ENCODE measurements at regions not wholly inside any gene's neighbourhood (a gene's known extent, or its start where the extent isn't known, plus 50 kb on each side); places are given as distances from the start of the nearest gene placed in this dataset.

DNA sequence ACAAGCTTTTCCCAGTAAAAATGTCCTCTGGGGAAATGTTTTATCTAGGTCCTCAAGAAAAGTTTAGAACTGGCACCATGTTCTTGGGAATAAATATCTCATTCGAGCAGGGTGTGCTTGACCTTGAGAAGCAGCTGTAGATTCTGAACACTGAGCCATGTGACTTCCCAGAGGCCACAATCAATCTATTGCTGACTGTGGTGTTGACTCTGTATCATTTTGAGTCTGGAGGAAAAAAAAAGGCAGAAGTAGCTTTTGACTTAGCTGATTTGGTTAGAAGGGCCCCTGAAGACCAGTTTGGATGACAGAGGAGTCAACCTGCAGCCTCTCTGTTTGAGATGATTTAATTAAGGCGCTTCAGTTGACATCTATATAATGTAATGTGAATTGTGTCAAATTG, 592.4 kb upstream of the SEL1L start:
- no peaks in the 10 kb centered on the region for H3K36me3 Mint-ChIP-seq (ENCODE audit: low read depth)
- H3K4me1 Mint-ChIP-seq (ENCODE audit: low read depth) = no peaks in the 10 kb centered on the region
- no peaks in the 10 kb centered on the region for H3K27me3 Mint-ChIP-seq (ENCODE audit: low read depth)
- peaks cover 8% of the 10 kb centered on the region for H3K9me3 Mint-ChIP-seq
- no peak overlapping the region for H3K27ac Mint-ChIP-seq
- no peak overlapping the region for H3K4me3 Mint-ChIP-seq

DNA sequence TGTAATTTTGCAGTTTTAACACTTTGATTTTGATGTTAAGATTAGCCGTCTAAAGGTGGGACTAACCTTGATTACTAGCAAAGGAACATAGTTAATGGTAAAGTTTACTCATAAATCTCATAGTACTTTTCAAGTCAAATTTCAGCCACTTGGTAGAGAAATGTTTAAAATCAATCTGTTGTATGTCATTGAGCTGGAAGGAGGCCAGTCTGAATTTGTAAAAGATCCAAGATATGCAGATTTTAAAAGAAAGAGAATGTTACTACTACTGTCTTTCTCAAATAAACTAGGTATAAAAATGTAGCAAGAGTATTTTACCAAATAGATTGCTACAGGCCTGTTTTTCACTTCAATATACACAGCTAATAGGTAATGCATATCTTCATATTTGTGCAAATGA, 600.8 kb upstream of the SEL1L start:
- Mint-ChIP-seq H3K4me3 (no peak overlapping the region), H3K4me1 (ENCODE audit: low read depth) (no peaks in the 10 kb centered on the region), H3K27me3 (ENCODE audit: low read depth) (no peaks in the 10 kb centered on the region), H3K9me3 (peaks cover 7% of the 10 kb centered on the region), H3K27ac (no peak overlapping the region), H3K36me3 (ENCODE audit: low read depth) (no peaks in the 10 kb centered on the region)

DNA sequence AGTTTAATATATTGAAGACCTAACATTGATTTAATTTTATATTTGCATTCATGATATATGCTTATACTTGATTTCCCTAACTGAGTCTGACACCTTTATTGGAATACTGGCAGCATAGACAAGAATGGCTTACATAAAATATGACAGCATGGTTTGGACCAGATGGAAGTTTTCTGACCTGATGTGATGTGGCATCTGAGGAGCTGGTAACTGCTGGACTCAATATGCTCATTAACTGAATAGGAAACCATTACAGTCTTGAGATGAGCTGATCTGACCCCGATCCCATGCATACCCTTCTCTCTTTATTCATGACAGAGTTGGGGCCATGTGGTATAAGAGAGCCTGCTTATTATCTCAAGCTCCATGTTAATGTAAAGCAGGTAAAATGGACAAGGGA, 604.8 kb upstream of the SEL1L start:
- H3K27me3 Mint-ChIP-seq (ENCODE audit: low read depth) = no peaks in the 10 kb centered on the region
- no peak overlapping the region for H3K27ac Mint-ChIP-seq
- H3K36me3 Mint-ChIP-seq (ENCODE audit: low read depth) = no peaks in the 10 kb centered on the region
- no peak overlapping the region for H3K4me3 Mint-ChIP-seq
- peaks cover 2% of the 10 kb centered on the region for H3K9me3 Mint-ChIP-seq
- H3K4me1 Mint-ChIP-seq (ENCODE audit: low read depth) = no peaks in the 10 kb centered on the region

DNA sequence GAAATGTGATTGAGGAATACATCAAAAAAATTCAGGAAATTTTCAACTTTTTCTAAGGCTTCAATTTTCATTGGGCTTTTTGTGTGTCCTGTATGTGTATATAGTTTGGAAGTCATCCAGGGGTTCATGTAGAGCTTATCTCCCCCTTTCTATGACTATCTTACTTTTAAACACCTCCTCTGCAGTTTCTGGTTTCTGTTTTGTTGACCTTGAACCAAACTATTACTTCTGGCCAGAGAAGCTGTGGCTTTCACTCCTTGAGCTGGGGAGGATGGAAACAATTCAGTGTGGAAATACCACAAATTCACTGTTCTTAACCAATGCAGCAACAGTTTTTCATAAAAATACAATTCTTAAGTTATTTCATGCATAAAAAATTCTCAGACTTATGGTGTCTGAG, 613.2 kb upstream of the SEL1L start:
- Mint-ChIP-seq H3K4me3 (no peak overlapping the region), H3K36me3 (ENCODE audit: low read depth) (no peaks in the 10 kb centered on the region), H3K27ac (no peak overlapping the region), H3K9me3 (no peaks in the 10 kb centered on the region), H3K4me1 (ENCODE audit: low read depth) (no peaks in the 10 kb centered on the region), H3K27me3 (ENCODE audit: low read depth) (no peaks in the 10 kb centered on the region)

DNA sequence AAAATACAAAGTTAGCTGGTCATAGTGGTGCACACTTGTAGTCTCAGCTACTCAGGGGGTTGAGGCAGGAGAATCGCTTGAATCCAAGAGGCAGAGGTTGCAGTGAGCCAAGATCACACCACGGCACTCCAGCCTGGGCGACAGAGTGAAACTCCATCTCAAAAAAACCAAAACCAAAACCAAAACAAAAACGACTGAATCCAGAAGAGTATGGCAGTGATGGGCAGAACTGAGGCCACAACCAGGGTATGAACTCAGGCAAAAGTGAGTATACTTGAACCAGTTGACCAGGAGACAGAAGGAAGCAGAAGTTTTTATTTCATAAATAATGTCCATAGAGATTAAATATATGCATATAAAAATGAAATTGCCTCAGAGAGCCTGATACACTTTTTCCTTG, 620.0 kb upstream of the SEL1L start:
- H3K27ac Mint-ChIP-seq = no peak overlapping the region
- no peaks in the 10 kb centered on the region for H3K27me3 Mint-ChIP-seq (ENCODE audit: low read depth)
- no peaks in the 10 kb centered on the region for H3K4me1 Mint-ChIP-seq (ENCODE audit: low read depth)
- H3K4me3 Mint-ChIP-seq = no peak overlapping the region
- no peaks in the 10 kb centered on the region for H3K9me3 Mint-ChIP-seq
- H3K36me3 Mint-ChIP-seq (ENCODE audit: low read depth) = no peaks in the 10 kb centered on the region

DNA sequence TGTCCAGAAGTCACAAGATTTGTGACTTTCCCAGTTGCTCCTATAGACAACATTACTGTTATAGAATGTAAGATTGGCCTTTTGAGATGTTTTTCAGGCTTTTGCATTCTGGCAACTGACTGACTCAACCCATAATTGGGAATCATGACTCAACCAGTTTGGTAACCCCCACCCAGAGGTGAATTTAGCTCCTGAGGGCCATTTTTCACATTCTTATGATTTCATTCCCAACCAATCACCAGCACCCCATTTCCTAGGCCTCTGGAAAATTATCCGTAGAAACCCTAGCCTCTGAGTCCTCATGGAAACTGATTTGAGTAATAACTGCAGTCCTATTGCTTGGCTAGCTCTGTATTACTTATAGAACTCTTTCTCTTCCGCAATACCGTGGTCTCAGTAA, 626.0 kb upstream of the SEL1L start:
- no peaks in the 10 kb centered on the region for H3K36me3 Mint-ChIP-seq (ENCODE audit: low read depth)

DNA sequence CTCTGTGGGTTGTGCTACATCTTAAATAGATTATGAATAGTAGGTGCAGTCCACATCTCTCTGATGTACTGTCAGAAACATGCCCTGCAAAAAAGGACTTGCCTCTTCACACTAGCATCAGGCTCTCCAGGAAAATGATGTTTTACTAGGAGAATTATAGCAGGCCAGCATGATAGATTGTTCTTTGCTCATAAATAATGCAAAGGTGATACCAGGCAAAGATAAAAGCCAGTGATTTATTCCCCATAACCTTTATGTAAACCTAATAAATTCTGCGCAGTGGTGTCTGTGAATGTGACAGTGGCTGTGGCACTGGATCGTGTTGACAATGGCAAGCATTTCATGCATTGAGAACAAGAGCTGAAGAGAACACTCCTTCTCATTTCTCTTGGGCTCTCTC, 646.5 kb upstream of the SEL1L start:
- Mint-ChIP-seq H3K27ac (no peak overlapping the region), H3K27me3 (ENCODE audit: low read depth) (no peaks in the 10 kb centered on the region), H3K9me3 (peaks cover 17% of the 10 kb centered on the region), H3K4me1 (ENCODE audit: low read depth) (no peaks in the 10 kb centered on the region), H3K36me3 (ENCODE audit: low read depth) (no peaks in the 10 kb centered on the region), H3K4me3 (no peak overlapping the region)

More for the DNA sequence above, 626.0 kb upstream of the SEL1L start:
- Mint-ChIP-seq H3K27me3 (ENCODE audit: low read depth) (no peaks in the 10 kb centered on the region), H3K4me1 (ENCODE audit: low read depth) (no peaks in the 10 kb centered on the region), H3K9me3 (peaks cover 17% of the 10 kb centered on the region), H3K27ac (no peak overlapping the region), H3K4me3 (no peak overlapping the region)

DNA sequence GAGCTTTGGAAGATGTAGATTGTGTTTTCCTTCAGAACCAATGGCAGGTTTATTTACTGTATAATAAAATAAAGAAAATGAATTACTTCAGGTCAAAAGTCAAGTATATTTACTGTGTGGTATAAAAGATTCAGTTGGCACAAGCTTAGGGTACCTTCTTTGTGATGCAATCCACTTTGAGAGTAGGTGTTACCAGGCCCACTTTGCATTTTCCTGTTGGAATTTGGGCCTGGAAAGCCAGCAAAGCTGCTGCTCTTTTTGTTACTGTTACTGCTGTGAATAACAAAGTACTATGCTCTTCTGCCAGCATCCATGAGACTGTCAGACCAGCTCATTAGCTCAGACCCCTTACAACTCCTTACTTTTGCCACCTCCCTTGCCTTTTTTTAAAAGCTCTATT, 649.0 kb upstream of the SEL1L start:
- H3K9me3 Mint-ChIP-seq = peaks cover 17% of the 10 kb centered on the region
- H3K4me3 Mint-ChIP-seq = no peak overlapping the region
- no peak overlapping the region for H3K27ac Mint-ChIP-seq
- H3K36me3 Mint-ChIP-seq (ENCODE audit: low read depth) = no peaks in the 10 kb centered on the region
- H3K4me1 Mint-ChIP-seq (ENCODE audit: low read depth) = no peaks in the 10 kb centered on the region
- no peaks in the 10 kb centered on the region for H3K27me3 Mint-ChIP-seq (ENCODE audit: low read depth)

DNA sequence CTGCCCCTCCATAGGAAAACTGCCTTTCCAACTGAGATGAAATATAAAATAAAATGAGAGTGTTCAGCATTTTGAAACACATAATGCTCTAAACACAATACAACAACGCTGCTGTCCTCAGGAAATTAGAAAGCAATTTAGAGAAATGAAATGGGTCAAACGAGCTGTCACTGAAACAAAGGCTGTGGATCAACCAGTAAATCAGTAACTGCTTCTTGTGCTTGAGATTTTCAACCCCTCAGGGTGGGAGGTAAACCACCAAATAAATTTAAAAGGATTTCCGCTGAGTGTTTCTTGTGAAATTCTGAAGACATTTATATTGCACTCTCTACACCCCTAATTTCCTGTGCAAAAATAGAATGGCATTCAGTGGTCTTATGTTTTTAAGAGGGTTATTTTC, 657.1 kb upstream of the SEL1L start:
- no peaks in the 10 kb centered on the region for H3K27me3 Mint-ChIP-seq (ENCODE audit: low read depth)
- H3K36me3 Mint-ChIP-seq (ENCODE audit: low read depth) = no peaks in the 10 kb centered on the region
- no peaks in the 10 kb centered on the region for H3K4me1 Mint-ChIP-seq (ENCODE audit: low read depth)
- H3K27ac Mint-ChIP-seq = no peak overlapping the region
- H3K4me3 Mint-ChIP-seq = no peak overlapping the region
- peaks cover 7% of the 10 kb centered on the region for H3K9me3 Mint-ChIP-seq

DNA sequence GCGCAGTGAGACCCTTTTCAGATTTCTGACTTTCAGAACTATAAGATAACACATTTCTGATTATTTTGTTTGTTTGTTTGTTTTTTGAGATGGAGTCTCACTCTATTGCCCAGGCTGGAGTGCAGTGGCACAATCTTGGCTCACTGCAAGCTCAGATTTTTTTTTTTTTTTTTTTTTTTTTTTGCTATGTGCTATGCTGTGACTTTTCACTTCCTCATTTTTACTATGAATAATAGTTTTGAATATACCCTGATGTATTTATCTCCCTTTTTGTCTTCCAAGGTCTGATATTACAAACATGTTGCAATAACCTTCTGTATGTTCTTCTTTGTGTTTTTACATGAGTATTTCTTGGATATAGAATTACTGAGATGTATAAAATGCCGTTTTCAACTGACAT, 658.7 kb upstream of the SEL1L start:
- Mint-ChIP-seq H3K27me3 (ENCODE audit: low read depth) (no peaks in the 10 kb centered on the region), H3K4me3 (no peak overlapping the region), H3K27ac (no peak overlapping the region)

DNA sequence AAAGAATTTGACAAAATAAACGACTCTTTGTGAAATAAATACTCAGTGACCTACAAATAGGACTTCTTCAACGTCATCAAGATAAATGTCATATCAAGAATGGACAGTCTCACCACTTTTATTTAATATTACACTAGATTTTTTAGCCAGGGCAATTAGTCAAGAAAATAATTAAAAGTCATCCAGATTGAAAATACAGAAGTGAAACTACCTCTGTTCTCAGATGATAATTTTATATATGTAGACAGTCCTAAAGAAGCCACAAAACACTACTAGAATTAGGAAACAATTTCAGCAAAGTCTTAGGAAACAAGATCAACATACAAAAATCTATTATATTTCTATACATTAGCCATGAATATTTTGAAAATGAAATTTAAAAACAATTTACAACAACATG, 689.6 kb upstream of the SEL1L start:
- H3K4me1 Mint-ChIP-seq (ENCODE audit: low read depth) = no peaks in the 10 kb centered on the region
- H3K27me3 Mint-ChIP-seq (ENCODE audit: low read depth) = no peaks in the 10 kb centered on the region
- H3K36me3 Mint-ChIP-seq (ENCODE audit: low read depth) = no peaks in the 10 kb centered on the region
- H3K9me3 Mint-ChIP-seq = peaks cover 21% of the 10 kb centered on the region
- H3K27ac Mint-ChIP-seq = no peak overlapping the region
- H3K4me3 Mint-ChIP-seq = no peak overlapping the region

More for the DNA sequence above, 658.7 kb upstream of the SEL1L start:
- Mint-ChIP-seq H3K4me1 (ENCODE audit: low read depth) (no peaks in the 10 kb centered on the region), H3K36me3 (ENCODE audit: low read depth) (no peaks in the 10 kb centered on the region), H3K9me3 (peaks cover 11% of the 10 kb centered on the region)

DNA sequence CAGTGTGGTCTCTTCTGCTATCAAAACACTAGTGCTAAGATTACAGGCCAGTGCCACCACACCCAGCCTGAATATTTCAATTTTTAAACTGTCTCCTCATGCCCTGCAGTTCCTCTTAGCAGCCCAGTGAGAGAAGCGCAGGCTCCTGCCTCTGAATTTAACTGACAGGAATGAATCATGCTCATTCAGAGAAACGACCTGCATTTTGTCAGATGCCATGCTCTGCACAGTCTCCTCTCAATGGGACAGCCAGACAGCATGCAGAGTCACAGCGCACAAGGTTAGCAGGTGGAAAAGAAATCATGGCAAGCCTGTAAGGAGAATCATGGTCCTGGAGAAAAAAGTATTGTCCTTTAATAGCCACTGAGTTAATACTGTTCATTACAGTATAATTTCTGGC, 691.0 kb upstream of the SEL1L start:
- Mint-ChIP-seq H3K4me1 (ENCODE audit: low read depth) (no peaks in the 10 kb centered on the region), H3K36me3 (ENCODE audit: low read depth) (no peaks in the 10 kb centered on the region), H3K27ac (no peak overlapping the region), H3K27me3 (ENCODE audit: low read depth) (no peaks in the 10 kb centered on the region), H3K4me3 (no peak overlapping the region), H3K9me3 (peaks cover 21% of the 10 kb centered on the region)

DNA sequence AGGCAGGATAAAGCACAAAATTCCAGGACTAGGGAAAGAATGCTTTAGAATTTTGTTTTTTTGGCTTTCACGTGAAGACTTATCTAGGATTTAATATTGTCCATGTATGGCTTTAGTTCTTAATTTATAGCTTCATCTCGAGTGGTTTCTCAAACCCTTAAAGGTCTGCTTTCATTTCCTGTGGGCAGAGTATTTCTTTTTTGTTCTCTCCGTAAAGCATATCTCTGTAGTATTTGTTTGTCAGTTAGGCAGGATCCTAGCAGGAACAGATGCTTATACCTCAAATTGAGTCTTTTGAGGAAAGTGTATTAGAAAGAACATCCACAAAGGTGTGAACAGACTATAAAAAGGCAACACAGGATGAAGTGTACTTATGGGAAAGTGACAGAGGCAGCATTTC, 697.1 kb upstream of the SEL1L start:
- Mint-ChIP-seq H3K27ac (no peak overlapping the region), H3K36me3 (ENCODE audit: low read depth) (no peaks in the 10 kb centered on the region), H3K27me3 (ENCODE audit: low read depth) (no peaks in the 10 kb centered on the region), H3K9me3 (peaks cover 13% of the 10 kb centered on the region), H3K4me3 (no peak overlapping the region), H3K4me1 (ENCODE audit: low read depth) (no peaks in the 10 kb centered on the region)

DNA sequence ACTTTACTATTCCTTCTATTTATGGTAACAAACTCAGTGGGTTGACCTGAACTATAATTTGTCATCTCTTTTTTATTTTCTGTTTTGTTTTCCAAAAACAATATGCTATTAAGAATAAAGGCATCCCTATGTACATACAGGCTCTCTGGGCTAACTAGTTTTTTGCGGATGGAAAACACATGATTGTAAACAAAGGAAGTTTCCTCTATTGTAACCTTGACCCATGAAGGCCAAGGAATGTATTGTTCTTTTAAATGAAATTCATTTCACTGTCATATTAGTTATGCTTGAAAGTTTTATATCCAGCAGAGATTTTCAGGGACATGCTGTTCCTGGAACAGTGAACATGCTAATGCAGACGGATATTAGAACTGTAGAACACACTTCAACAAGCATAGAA, 705.0 kb upstream of the SEL1L start:
- Mint-ChIP-seq H3K36me3 (ENCODE audit: low read depth) (no peaks in the 10 kb centered on the region), H3K4me3 (no peak overlapping the region), H3K27me3 (ENCODE audit: low read depth) (no peaks in the 10 kb centered on the region), H3K9me3 (peaks cover 10% of the 10 kb centered on the region), H3K4me1 (ENCODE audit: low read depth) (no peaks in the 10 kb centered on the region), H3K27ac (no peak overlapping the region)

DNA sequence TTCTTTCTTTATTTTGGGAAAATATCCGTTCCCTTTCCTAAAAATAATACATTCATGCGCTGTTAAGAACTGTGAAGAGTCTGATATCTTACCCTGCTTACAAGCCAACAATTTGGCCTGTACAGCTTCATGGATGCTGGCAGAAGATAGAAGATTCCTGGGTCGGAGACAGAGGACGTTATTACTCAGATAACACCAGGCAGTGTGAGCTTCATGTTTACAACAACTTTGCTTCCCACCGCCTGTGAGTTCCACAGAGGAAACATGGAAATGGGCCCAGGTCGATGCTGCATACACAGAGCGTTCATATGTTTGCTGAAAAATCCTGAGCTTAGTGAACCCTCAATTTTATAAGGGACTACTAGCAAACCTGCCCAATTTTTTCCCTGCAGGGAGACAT, 705.6 kb upstream of the SEL1L start:
- H3K27me3 Mint-ChIP-seq (ENCODE audit: low read depth) = no peaks in the 10 kb centered on the region
- no peaks in the 10 kb centered on the region for H3K36me3 Mint-ChIP-seq (ENCODE audit: low read depth)
- H3K4me1 Mint-ChIP-seq (ENCODE audit: low read depth) = no peaks in the 10 kb centered on the region
- no peak overlapping the region for H3K27ac Mint-ChIP-seq
- H3K9me3 Mint-ChIP-seq = peaks cover 13% of the 10 kb centered on the region
- no peak overlapping the region for H3K4me3 Mint-ChIP-seq

DNA sequence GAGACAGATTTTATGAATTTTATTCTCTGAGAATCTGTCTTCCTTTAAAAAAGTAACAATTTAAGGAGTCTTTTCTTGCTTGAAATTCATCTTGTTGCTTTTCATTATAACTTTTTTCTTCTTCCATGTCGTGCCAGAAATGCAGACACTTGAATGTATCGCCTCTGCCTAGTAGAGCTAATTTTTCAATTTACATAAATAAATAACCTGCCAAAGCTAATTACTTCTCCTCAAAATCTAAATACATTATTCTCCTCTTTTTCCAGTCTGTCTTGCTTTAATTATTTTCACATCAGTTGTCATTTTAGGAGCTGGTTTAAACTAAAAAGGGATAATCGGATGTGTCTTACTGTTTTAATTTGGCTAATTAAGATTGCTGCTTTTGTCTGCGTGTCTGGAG, 711.1 kb upstream of the SEL1L start:
- Mint-ChIP-seq H3K9me3 (peaks cover 15% of the 10 kb centered on the region), H3K4me1 (ENCODE audit: low read depth) (no peaks in the 10 kb centered on the region), H3K27me3 (ENCODE audit: low read depth) (no peaks in the 10 kb centered on the region), H3K27ac (no peak overlapping the region), H3K36me3 (ENCODE audit: low read depth) (no peaks in the 10 kb centered on the region), H3K4me3 (no peak overlapping the region)
